H1 (cell line): ENCODE measurements at regions not wholly inside any gene's neighbourhood (a gene's known extent, or its start where the extent isn't known, plus 50 kb on each side); places are given as distances from the start of the nearest gene placed in this dataset.

ENCODE experiments used
- CTCF ChIA-PET: fragments of 300-600 bp; sonication (Branson Sonifier 250); formaldehyde crosslinking; loops from one replicate; lab custom pipeline; 2021; ENCODE audit not compliant: partially characterized antibody; lab: Charles Lee
- POLR2A ChIA-PET: fragments of 300-600 bp; sonication (Branson Sonifier 250); formaldehyde crosslinking; loops from one replicate; lab custom pipeline; 2021; ENCODE audit warnings: inconsistent platforms; ENCODE audit not compliant: partially characterized antibody; lab: Charles Lee
- DNase-seq, 2 experiments: peaks; one replicate each; pipeline versions ENCODE4 v3.0.0 to v3.0.0-alpha.2; 2010 to 2022; ENCODE audit warnings: low spot score in 2 of 2, low read depth in 1 of 2, mixed read lengths in 1 of 2
- FAIRE-seq: peaks from 2 replicates; lab custom pipeline; 2011; peaks lifted over from hg19 to GRCh38; lab: Jason Lieb, UNC
- H2AFZ ChIP-seq: 2 replicates; pipeline ENCODE4 v1.8.1; 2012; ENCODE audit warnings: low read length, inconsistent platforms
- H2AK5ac ChIP-seq: 2 replicates; pipeline ENCODE4 v1.6.1; 2013; ENCODE audit warnings: low read depth, low read length
- H2BK120ac ChIP-seq: replicated peaks from 2 replicates; pipeline ENCODE3; 2013; ENCODE audit warnings: low read depth, low read length, inconsistent platforms
- H2BK12ac ChIP-seq: 2 replicates; pipeline ENCODE4 v1.6.1; 2013; ENCODE audit warnings: low read depth, low read length
- H2BK15ac ChIP-seq: 2 replicates; pipeline ENCODE4 v1.6.1; 2013; ENCODE audit warnings: low read length
- H2BK20ac ChIP-seq: 2 replicates; pipeline ENCODE4 v1.6.1; 2013; ENCODE audit warnings: low read length
- H2BK5ac ChIP-seq: 2 replicates; pipeline ENCODE4 v1.6.1; 2013; ENCODE audit warnings: low read depth, low read length
- H3K14ac ChIP-seq: 2 replicates; pipeline ENCODE4 v1.6.1; 2013; ENCODE audit warnings: inconsistent platforms; ENCODE audit not compliant: insufficient read length
- H3K18ac ChIP-seq: 2 replicates; pipeline ENCODE4 v1.6.1; 2013; ENCODE audit warnings: low read length; ENCODE audit errors: extremely low read depth
- H3K23ac ChIP-seq: 2 replicates; pipeline ENCODE4 v1.6.1; 2013; ENCODE audit warnings: inconsistent platforms; ENCODE audit not compliant: insufficient read length
- H3K23me2 ChIP-seq: 2 replicates; pipeline ENCODE4 v1.6.1; 2013; ENCODE audit warnings: low read depth, low read length
- H3K27ac ChIP-seq: 2 replicates; pipeline ENCODE4 v1.6.1; 2011; ENCODE audit warnings: low read depth, low read length, inconsistent platforms
- H3K27me3 ChIP-seq, 4 experiments: replicated peaks in 1 of 4; 1 replicate in 1 of 4; 2 replicates in 3 of 4; pipeline versions ENCODE4 v1.6.1 to v1.8.1; 2011 to 2013; ENCODE audit warnings: low read length in 3 of 4, mild to moderate bottlenecking in 3 of 4, inconsistent platforms in 2 of 4, mixed read lengths in 2 of 4, moderate library complexity in 1 of 4; ENCODE audit not compliant: control insufficient read depth in 3 of 4, insufficient read depth in 3 of 4; ENCODE audit errors: extremely low read depth in 1 of 4
- H3K36me3 ChIP-seq, 4 experiments: 2 replicates each; pipeline versions ENCODE4 v1.6.1 to v1.8.1; 2011 to 2013; ENCODE audit warnings: mild to moderate bottlenecking in 4 of 4, low read length in 3 of 4, moderate library complexity in 2 of 4, control low read depth in 1 of 4, inconsistent platforms in 1 of 4; ENCODE audit not compliant: insufficient read depth in 4 of 4, control insufficient read depth in 2 of 4
- H3K4ac ChIP-seq: replicated peaks from 2 replicates; pipeline ENCODE3; 2013; ENCODE audit warnings: low read length, low read depth, mixed read lengths, inconsistent platforms; ENCODE audit not compliant: insufficient read length
- H3K4me1 ChIP-seq, 4 experiments: replicated peaks in 1 of 4; 1 replicate in 1 of 4; 2 replicates in 3 of 4; pipeline versions ENCODE4 v1.6.1 to v1.8.1; 2011 to 2013; ENCODE audit warnings: low read length in 3 of 4, inconsistent platforms in 2 of 4, mixed read lengths in 1 of 4; ENCODE audit not compliant: insufficient read depth in 4 of 4, control insufficient read depth in 3 of 4
- H3K4me2 ChIP-seq, 2 experiments: 2 replicates each; pipeline versions ENCODE4 v1.6.1 to v1.8.1; 2011 to 2013; ENCODE audit warnings: low read depth in 2 of 2, low read length in 2 of 2, control low read depth in 1 of 2, inconsistent platforms in 1 of 2, mild to moderate bottlenecking in 1 of 2; ENCODE audit not compliant: insufficient read depth in 1 of 2
- H3K4me3 ChIP-seq, 4 experiments: fragments of 200-600, 300-600 bp in 1 of 4; sonication (generic), shearing (Covaris generic), sonication (Bioruptor Twin) in 1 of 4; 2 replicates each; pipeline versions ENCODE4 v1.5.1 to v1.8.1; 2011 to 2016; ENCODE audit warnings: low read length in 4 of 4, low read depth in 3 of 4, control low read depth in 2 of 4, inconsistent platforms in 2 of 4, mild to moderate bottlenecking in 2 of 4, mixed read lengths in 1 of 4, moderate library complexity in 1 of 4; ENCODE audit not compliant: insufficient read depth in 2 of 4; ENCODE audit errors: extremely low read depth in 1 of 4
- H3K56ac ChIP-seq: replicated peaks from 2 replicates; pipeline ENCODE3; 2013; ENCODE audit warnings: low read depth, mild to moderate bottlenecking, mixed read lengths, low read length, inconsistent platforms; ENCODE audit not compliant: insufficient read length
- H3K79me1 ChIP-seq: 2 replicates; pipeline ENCODE4 v1.6.1; 2013; ENCODE audit warnings: low read depth, low read length, control low read depth
- H3K79me2 ChIP-seq, 2 experiments: 2 replicates each; pipeline versions ENCODE4 v1.6.1 to v1.8.1; 2012 to 2013; ENCODE audit warnings: low read length in 2 of 2, mild to moderate bottlenecking in 2 of 2, inconsistent platforms in 1 of 2; ENCODE audit not compliant: insufficient read depth in 2 of 2, control insufficient read depth in 1 of 2
- H3K9ac ChIP-seq, 4 experiments: replicated peaks in 1 of 4; 1 replicate in 1 of 4; 2 replicates in 3 of 4; pipeline versions ENCODE4 v1.6.1 to v1.8.1; 2011 to 2013; ENCODE audit warnings: low read depth in 3 of 4, low read length in 3 of 4, control low read depth in 2 of 4, mild to moderate bottlenecking in 2 of 4, moderate library complexity in 2 of 4, inconsistent platforms in 1 of 4; ENCODE audit errors: extremely low read depth in 1 of 4
- H3K9me3 ChIP-seq, 2 experiments: 2 replicates each; pipeline versions ENCODE4 v1.6.1 to v1.8.1; 2012 to 2013; ENCODE audit warnings: mild to moderate bottlenecking in 2 of 2, moderate library complexity in 2 of 2, control low read depth in 1 of 2, inconsistent platforms in 1 of 2, low read depth in 1 of 2, low read length in 1 of 2, mixed read lengths in 1 of 2; ENCODE audit not compliant: insufficient read depth in 2 of 2
- H4K20me1 ChIP-seq, 2 experiments: replicated peaks in 1 of 2; 2 replicates each; pipeline versions ENCODE3 to v1.8.1; 2011 to 2013; ENCODE audit warnings: inconsistent platforms in 2 of 2, low read length in 2 of 2, mild to moderate bottlenecking in 1 of 2; ENCODE audit not compliant: insufficient read depth in 2 of 2, control insufficient read depth in 1 of 2
- H4K5ac ChIP-seq: 2 replicates; pipeline ENCODE4 v1.6.1; 2013; ENCODE audit warnings: low read length, low read depth, mixed read lengths, inconsistent platforms; ENCODE audit not compliant: insufficient read length
- H4K8ac ChIP-seq: 2 replicates; pipeline ENCODE4 v1.8.0; 2013; ENCODE audit warnings: mild to moderate bottlenecking, moderate library complexity, low read length, inconsistent platforms; ENCODE audit not compliant: insufficient read depth; ENCODE audit errors: extremely low read depth
- H4K91ac ChIP-seq: replicated peaks from 2 replicates; pipeline ENCODE3; 2013; ENCODE audit warnings: low read length, mixed read lengths, inconsistent platforms; ENCODE audit not compliant: insufficient read length
- ATF3 ChIP-seq: IDR thresholded peaks from 2 replicates; pipeline ENCODE4 v1.6.1; 2011; ENCODE audit warnings: low read depth, mild to moderate bottlenecking, low read length; ENCODE audit not compliant: insufficient read depth
- PHF8 ChIP-seq: fragments of 200-600 bp; sonication (generic); conservative IDR thresholded peaks from 2 replicates; pipeline ENCODE4 v1.7.1; 2012; ENCODE audit warnings: low read depth, mild to moderate bottlenecking, inconsistent platforms, low read length, moderate library complexity
- WGBS, 2 experiments: shearing (Covaris generic) in 1 of 2; methylation state at CpG; one replicate each; pipeline versions ENCODE4 v1.1.6 to v1.1.7; 2013 to 2015; ENCODE audit warnings: low lambda C conversion rate in 2 of 2, mixed read lengths in 2 of 2, inconsistent platforms in 1 of 2, low coverage in 1 of 2, missing lambda C conversion rate in 1 of 2; ENCODE audit not compliant: insufficient replicate concordance in 2 of 2, insufficient coverage in 1 of 2, insufficient read length in 1 of 2; ENCODE audit errors: extremely low coverage in 1 of 2, missing lambda C conversion rate in 1 of 2; 5-methylcytosine and 5-hydroxymethylcytosine counted together

DNA sequence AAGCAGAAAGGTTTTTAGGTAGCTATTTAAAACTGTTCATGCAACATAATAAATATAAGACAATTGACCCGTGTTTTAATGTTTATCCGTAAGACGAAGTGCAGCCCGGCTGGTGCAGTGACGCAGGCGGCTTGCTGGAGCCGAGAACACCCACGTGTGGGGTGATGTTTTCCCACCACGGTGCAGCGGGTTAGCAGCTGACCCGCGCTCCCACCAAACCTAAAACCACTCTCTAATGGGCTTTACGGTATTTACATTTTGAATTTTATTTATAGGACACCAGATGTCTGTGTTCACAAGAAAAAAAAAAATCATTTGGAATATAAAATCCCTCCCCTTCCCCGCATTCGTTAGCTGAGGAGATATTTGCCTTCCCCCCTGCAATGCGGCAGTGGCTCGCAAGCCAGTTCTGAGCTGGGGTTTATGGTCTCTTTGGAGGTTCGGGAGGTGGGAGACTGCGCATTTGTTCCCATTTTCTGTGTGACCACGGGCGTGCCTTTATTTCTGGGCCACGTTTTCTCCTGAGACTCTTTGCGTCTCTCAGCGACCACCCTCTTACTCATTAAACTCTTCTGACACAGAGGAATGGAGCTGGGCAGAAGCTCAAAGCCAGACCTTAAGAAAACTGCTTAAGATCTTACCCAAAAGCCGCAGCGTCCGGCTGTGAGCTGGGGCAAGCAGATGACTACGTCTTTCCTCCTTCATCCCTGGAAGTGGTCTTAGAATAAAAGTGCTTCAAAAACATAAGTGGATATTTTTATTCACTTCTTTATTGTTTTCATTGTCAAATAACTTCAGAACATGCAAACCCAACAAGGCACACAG, 301.1 kb downstream of the IRF8 start:
- WGBS, 2 experiments, result 84% methylated on average over 28 of the region's 28 CpGs; no CpG with 5 or more reads in 1 of the 2 experiments
- no peak overlapping the region for H4K5ac ChIP-seq
- H3K23ac ChIP-seq, result no peak overlapping the region
- H2BK5ac ChIP-seq, result no peak overlapping the region
- no peak overlapping the region for H3K27ac ChIP-seq
- no peak overlapping the region for H2BK20ac ChIP-seq
- no peak overlapping the region for H3K14ac ChIP-seq
- H4K91ac ChIP-seq, result no peak overlapping the region
- no peak overlapping the region for H2BK120ac ChIP-seq
- H3K4ac ChIP-seq, result no peak overlapping the region
- no peak overlapping the region for H2BK15ac ChIP-seq
- no peaks in the 10 kb centered on the region for H3K9me3 ChIP-seq
- no peak overlapping the region for H3K56ac ChIP-seq
- no peak overlapping the region for H3K4me2 ChIP-seq
- no peak overlapping the region for H3K4me3 ChIP-seq
- TF ChIP-seq ATF3 (no peak), PHF8 (no peak)
- TF ChIP-seq, all 59 proteins: peak for 0
- Histone ChIP-seq H3K79me1 (no peaks in the 10 kb centered on the region), H2AFZ (no peak overlapping the region), H3K36me3 (no peaks in the 10 kb centered on the region), H3K79me2 (no peaks in the 10 kb centered on the region), H3K23me2 (no peaks in the 10 kb centered on the region), H3K27me3 (no peaks in the 10 kb centered on the region; a peak in 1 of 7 replicates), H3K9ac (no peak overlapping the region), H3K18ac (no peak overlapping the region), H2AK5ac (no peak overlapping the region), H2BK12ac (no peak overlapping the region), H4K8ac (no peak overlapping the region), H4K20me1 (no peaks in the 10 kb centered on the region), H3K4me1 (peaks cover 6 to 15% (median 10%) of the 10 kb centered on the region in 4 experiments; a peak in 6 of 7 replicates)
- FAIRE-seq (no peak), DNase-seq (no peak)
- CTCF ChIA-PET, result interaction anchor here (0.9 to 1.8 kb wide), 5 partner anchors 9 to 140 kb away, joined by 3 to 6 read pairs (median 4); no protein-coding TSS in a partner anchor
- POLR2A ChIA-PET, result no interaction called here
